Endothelial cell of umbilical vein (primary cell): ENCODE measurements at regions not wholly inside any gene's neighbourhood (a gene's known extent, or its start where the extent isn't known, plus 50 kb on each side); places are given as distances from the start of the nearest gene placed in this dataset.

Experiments
- EZH2 ChIP-seq: IDR thresholded peaks from 2 replicates; pipeline ENCODE4 v1.6.1; 2012; ENCODE audit warnings: borderline replicate concordance, low read depth, mild to moderate bottlenecking, moderate library complexity, low read length, inconsistent platforms; ENCODE audit not compliant: severe bottlenecking
- FOS ChIP-seq: IDR thresholded peaks from 2 replicates; pipeline ENCODE4 v1.6.1; 2011; ENCODE audit warnings: mild to moderate bottlenecking, low read length, moderate library complexity, borderline replicate concordance; ENCODE audit not compliant: insufficient read depth
- GATA2 ChIP-seq: IDR thresholded peaks from 2 replicates; pipeline ENCODE4 v1.7.0; 2011; ENCODE audit warnings: low read depth, mild to moderate bottlenecking, moderate library complexity, mixed read lengths, low read length; ENCODE audit not compliant: insufficient read length, insufficient read depth
- JUN ChIP-seq: IDR thresholded peaks from 2 replicates; pipeline ENCODE4 v1.6.1; 2011; ENCODE audit warnings: borderline replicate concordance, low read depth; ENCODE audit not compliant: insufficient read length, insufficient read depth
- MYC ChIP-seq: IDR thresholded peaks from one replicate; pipeline ENCODE4 v1.6.1; 2011; ENCODE audit warnings: mild to moderate bottlenecking, low read depth, low read length
- POLR2A ChIP-seq: IDR thresholded peaks from 2 replicates; pipeline ENCODE4 v1.6.1; 2012; ENCODE audit warnings: low read depth, mild to moderate bottlenecking, control low read depth, low read length
- POLR2AphosphoS5 ChIP-seq: IDR thresholded peaks from 2 replicates; pipeline ENCODE4 v1.6.1; 2012; ENCODE audit warnings: low read depth, mild to moderate bottlenecking, control low read depth, low read length, moderate library complexity; ENCODE audit not compliant: insufficient read depth
- TF ChIP-seq, protein P1 (sequence below), 2 donors: IDR thresholded peaks; 1 replicate in 1 of 2; 2 replicates in 1 of 2; pipeline ENCODE4 v1.5.1; 2011; ENCODE audit warnings: low read length in 2 of 2, mild to moderate bottlenecking in 2 of 2, moderate library complexity in 2 of 2, control low read depth in 1 of 2, inconsistent platforms in 1 of 2, low read depth in 1 of 2; ENCODE audit not compliant: insufficient read depth in 1 of 2; ENCODE audit errors: extremely low read depth in 1 of 2
- TF ChIP-seq, protein P2 (sequence below): IDR thresholded peaks from 2 replicates; pipeline ENCODE4 v1.6.1; 2011; ENCODE audit not compliant: insufficient read depth, insufficient read length

DNA sequence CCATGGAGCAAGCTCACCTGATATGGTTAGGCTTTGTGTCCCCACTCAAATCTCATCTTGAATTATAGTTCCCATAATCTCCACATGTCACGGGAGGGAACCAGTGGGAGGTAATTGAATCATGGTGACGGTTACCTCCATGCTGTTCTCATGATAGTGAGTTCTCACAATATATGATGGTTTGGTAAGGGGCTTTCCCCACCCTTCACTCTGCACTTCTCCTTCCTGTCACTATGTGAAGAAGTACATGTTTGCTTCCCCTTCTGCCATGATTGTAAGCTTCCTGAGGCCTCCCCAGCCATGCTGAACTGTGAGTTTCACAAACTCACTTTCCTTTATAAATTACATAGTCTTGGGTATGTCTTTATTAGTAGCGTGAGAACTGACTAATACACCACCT lies 435.7 kb upstream of the ID2 start:
- TF ChIP-seq, protein P1, sequence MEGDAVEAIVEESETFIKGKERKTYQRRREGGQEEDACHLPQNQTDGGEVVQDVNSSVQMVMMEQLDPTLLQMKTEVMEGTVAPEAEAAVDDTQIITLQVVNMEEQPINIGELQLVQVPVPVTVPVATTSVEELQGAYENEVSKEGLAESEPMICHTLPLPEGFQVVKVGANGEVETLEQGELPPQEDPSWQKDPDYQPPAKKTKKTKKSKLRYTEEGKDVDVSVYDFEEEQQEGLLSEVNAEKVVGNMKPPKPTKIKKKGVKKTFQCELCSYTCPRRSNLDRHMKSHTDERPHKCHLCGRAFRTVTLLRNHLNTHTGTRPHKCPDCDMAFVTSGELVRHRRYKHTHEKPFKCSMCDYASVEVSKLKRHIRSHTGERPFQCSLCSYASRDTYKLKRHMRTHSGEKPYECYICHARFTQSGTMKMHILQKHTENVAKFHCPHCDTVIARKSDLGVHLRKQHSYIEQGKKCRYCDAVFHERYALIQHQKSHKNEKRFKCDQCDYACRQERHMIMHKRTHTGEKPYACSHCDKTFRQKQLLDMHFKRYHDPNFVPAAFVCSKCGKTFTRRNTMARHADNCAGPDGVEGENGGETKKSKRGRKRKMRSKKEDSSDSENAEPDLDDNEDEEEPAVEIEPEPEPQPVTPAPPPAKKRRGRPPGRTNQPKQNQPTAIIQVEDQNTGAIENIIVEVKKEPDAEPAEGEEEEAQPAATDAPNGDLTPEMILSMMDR (IDR thresholded peaks at IDR 0.05; ENCODE audit: extremely low read depth in 1 of 2, insufficient read depth in 1 of 2, low read depth in 1 of 2, low read length in 2 of 2) = no peak
- TF ChIP-seq EZH2 (no peak), MYC (no peak), POLR2AphosphoS5 (no peak), POLR2A (no peak), JUN (no peak), GATA2 (no peak), FOS (no peak)
- TF ChIP-seq, protein P2, sequence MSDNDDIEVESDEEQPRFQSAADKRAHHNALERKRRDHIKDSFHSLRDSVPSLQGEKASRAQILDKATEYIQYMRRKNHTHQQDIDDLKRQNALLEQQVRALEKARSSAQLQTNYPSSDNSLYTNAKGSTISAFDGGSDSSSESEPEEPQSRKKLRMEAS = no peak
